ENCODE measurements at regions not wholly inside any gene's neighbourhood (a gene's known extent, or its start where the extent isn't known, plus 50 kb on each side); places are given as distances from the start of the nearest gene placed in this dataset.

DNA sequence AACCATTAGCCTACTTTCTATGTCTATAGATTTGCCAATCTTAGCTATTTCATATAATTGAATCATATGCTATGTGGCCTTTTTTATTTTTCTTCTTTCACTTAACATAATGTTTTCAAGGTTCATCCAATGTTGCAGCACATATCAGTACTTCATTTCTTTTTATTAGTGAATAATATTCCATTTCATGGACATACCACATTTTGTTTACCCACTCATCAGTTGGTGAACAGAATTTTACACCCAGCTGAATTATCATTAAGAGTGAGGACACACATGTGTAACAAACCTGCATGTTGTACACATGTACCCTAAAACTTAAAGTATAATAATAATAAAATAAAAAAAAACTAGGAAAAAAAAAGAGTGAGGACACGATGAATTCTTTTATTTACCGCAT, 81.7 kb upstream of the C3orf80 start:
- WGBS, 2 donors (ENCODE audit: low coverage in 1 of 2), result 95 to 100% methylated on average over 2 of the region's 2 CpGs
- Histone ChIP-seq H3K36me3 (no peaks in the 10 kb centered on the region), H3K4me3 (no peak overlapping the region), H3K4me1 (no peaks in the 10 kb centered on the region), H3K9me3 (peaks cover 0 to 7% of the 10 kb centered on the region in 2 donors), H3K27ac (no peak overlapping the region), H3K27me3 (no peaks in the 10 kb centered on the region)
- intact Hi-C loops (cut with DNase I; ENCODE audit: low total_unique reads), result no loop called here
- in situ Hi-C loops (cut with MboI; ENCODE audit: low pct_ligation_motif_present in 1 of 4, low pct_unique_long_range_greater_than_20kb in 1 of 4, low sequenced_read_pairs in 3 of 4), result loop anchor here in 1 of 4 donors (25.0 kb wide), 1 partner anchor 106 kb away; no protein-coding TSS in a partner anchor
- TF ChIP-seq POLR2A (IDR thresholded peaks at IDR 0.05), result no peak
- TF ChIP-seq, protein P1, sequence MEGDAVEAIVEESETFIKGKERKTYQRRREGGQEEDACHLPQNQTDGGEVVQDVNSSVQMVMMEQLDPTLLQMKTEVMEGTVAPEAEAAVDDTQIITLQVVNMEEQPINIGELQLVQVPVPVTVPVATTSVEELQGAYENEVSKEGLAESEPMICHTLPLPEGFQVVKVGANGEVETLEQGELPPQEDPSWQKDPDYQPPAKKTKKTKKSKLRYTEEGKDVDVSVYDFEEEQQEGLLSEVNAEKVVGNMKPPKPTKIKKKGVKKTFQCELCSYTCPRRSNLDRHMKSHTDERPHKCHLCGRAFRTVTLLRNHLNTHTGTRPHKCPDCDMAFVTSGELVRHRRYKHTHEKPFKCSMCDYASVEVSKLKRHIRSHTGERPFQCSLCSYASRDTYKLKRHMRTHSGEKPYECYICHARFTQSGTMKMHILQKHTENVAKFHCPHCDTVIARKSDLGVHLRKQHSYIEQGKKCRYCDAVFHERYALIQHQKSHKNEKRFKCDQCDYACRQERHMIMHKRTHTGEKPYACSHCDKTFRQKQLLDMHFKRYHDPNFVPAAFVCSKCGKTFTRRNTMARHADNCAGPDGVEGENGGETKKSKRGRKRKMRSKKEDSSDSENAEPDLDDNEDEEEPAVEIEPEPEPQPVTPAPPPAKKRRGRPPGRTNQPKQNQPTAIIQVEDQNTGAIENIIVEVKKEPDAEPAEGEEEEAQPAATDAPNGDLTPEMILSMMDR (IDR thresholded peaks at IDR 0.05), result no peak
- no peak for TF ChIP-seq POLR2AphosphoS5 (IDR thresholded peaks at IDR 0.05)
- no peak for TF ChIP-seq EP300 (IDR thresholded peaks at IDR 0.05; ENCODE audit: low read depth)
- no peak for DNase-seq

DNA sequence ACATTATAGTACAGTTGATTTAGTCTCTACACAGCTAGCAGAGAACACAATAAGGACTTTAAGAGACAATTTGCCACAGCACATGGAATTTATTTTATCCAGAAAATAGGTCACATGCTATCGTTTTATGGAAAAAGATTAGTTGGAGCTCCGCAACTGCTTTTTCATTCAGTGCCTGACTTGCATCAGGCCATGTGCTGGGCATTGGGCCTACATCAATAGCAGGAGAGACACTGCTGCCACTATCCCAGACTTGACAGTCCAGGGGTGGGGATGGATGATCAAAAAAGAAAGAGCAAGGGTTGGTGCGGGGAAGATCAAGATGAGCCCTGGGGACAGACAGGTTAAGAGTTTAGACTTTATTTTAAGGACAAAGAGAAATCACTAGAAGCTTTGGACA, 75.2 kb upstream of the C3orf80 start:
- H3K4me3 ChIP-seq, result no peak overlapping the region
- no peaks in the 10 kb centered on the region for H3K36me3 ChIP-seq
- intact Hi-C loops (cut with DNase I; ENCODE audit: low total_unique reads), result no loop called here
- no peaks in the 10 kb centered on the region for H3K4me1 ChIP-seq
- H3K27ac ChIP-seq, result no peak overlapping the region
- H3K9me3 ChIP-seq, result no peaks in the 10 kb centered on the region
- in situ Hi-C loops (cut with MboI; ENCODE audit: low pct_ligation_motif_present in 1 of 4, low pct_unique_long_range_greater_than_20kb in 1 of 4, low sequenced_read_pairs in 3 of 4), result loop anchor here in 1 of 4 donors (25.0 kb wide), 1 partner anchor 187 kb away; no protein-coding TSS in a partner anchor
- 92 to 100% methylated on average over 1 to 3 of the region's 3 CpGs for WGBS, 2 donors (ENCODE audit: low coverage in 1 of 2)
- TF ChIP-seq POLR2A (IDR thresholded peaks at IDR 0.05) (no peak), EP300 (IDR thresholded peaks at IDR 0.05; ENCODE audit: low read depth) (no peak), POLR2AphosphoS5 (IDR thresholded peaks at IDR 0.05) (no peak)
- TF ChIP-seq, protein P1 (IDR thresholded peaks at IDR 0.05), result no peak
- no peak for DNase-seq
- H3K27me3 ChIP-seq, result no peaks in the 10 kb centered on the region

DNA sequence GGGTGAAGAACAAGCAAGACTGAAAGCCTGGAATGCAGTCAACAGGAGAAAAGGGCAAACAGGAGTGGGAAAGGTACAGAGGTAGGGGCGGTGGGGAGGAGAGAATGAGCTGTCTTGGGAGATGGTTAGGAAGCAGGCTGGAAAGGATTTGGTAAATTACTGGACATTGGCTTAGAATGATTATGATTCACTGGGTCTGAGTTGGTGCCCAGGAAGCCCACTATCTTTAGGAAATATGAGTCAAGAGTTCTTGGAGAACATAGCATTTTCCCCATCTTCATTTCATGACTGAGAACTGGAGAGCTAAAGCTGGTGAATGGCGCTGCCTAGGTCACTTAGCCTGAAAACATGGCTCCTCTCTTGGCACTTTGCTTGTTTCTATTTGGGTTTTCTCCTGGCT, 74.7 kb upstream of the C3orf80 start:
- Histone ChIP-seq H3K36me3 (no peaks in the 10 kb centered on the region), H3K4me1 (no peaks in the 10 kb centered on the region), H3K4me3 (no peak overlapping the region), H3K27ac (no peak overlapping the region), H3K9me3 (no peaks in the 10 kb centered on the region), H3K27me3 (no peaks in the 10 kb centered on the region)
- no peak for DNase-seq
- WGBS, 2 donors (ENCODE audit: low coverage in 1 of 2), result 87 to 94% methylated on average over 2 of the region's 2 CpGs
- TF ChIP-seq, protein P1 (IDR thresholded peaks at IDR 0.05), result no peak
- TF ChIP-seq EP300 (IDR thresholded peaks at IDR 0.05; ENCODE audit: low read depth), result no peak
- no peak for TF ChIP-seq POLR2AphosphoS5 (IDR thresholded peaks at IDR 0.05)
- no peak for TF ChIP-seq POLR2A (IDR thresholded peaks at IDR 0.05)
- in situ Hi-C loops (cut with MboI; ENCODE audit: low pct_ligation_motif_present in 1 of 4, low pct_unique_long_range_greater_than_20kb in 1 of 4, low sequenced_read_pairs in 3 of 4), result loop anchor here in 1 of 4 donors (25.0 kb wide), 1 partner anchor 187 kb away; no protein-coding TSS in a partner anchor
- intact Hi-C loops (cut with DNase I; ENCODE audit: low total_unique reads), result no loop called here

DNA sequence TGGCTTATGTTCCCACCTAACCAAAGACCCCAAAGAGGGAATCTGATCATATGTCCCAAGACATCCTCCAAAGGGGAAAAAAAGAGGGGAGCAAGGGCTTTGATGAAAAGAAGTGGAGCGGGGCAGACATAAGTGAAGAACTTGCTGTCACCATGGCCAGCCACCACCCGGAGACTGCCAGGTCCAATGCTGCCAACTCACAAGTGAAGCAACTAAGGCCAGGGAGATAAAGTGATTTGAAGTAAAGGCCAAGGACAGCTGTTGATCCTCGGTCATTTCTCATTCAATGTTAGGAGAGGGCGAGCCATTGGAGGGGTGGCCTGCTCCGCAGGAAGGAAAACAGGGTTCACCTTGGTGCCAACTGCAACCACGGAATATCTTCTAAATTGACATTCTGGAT, 72.6 kb upstream of the C3orf80 start:
- 87 to 92% methylated on average over 6 of the region's 6 CpGs for WGBS, 2 donors (ENCODE audit: low coverage in 1 of 2)
- in situ Hi-C loops (cut with MboI; ENCODE audit: low pct_ligation_motif_present in 1 of 4, low pct_unique_long_range_greater_than_20kb in 1 of 4, low sequenced_read_pairs in 3 of 4), result loop anchor here in 1 of 4 donors (25.0 kb wide), 1 partner anchor 185 kb away; no protein-coding TSS in a partner anchor
- TF ChIP-seq POLR2A (IDR thresholded peaks at IDR 0.05), result no peak
- TF ChIP-seq, protein P1 (IDR thresholded peaks at IDR 0.05), result no peak
- no peak for TF ChIP-seq POLR2AphosphoS5 (IDR thresholded peaks at IDR 0.05)
- TF ChIP-seq EP300 (IDR thresholded peaks at IDR 0.05; ENCODE audit: low read depth), result no peak

More for the DNA sequence above, 72.6 kb upstream of the C3orf80 start:
- no peaks in the 10 kb centered on the region for H3K36me3 ChIP-seq
- no peak for DNase-seq
- no peaks in the 10 kb centered on the region for H3K4me1 ChIP-seq
- intact Hi-C loops (cut with DNase I; ENCODE audit: low total_unique reads), result no loop called here
- H3K4me3 ChIP-seq, result no peak overlapping the region
- no peaks in the 10 kb centered on the region for H3K9me3 ChIP-seq
- H3K27me3 ChIP-seq, result no peaks in the 10 kb centered on the region
- H3K27ac ChIP-seq, result no peak overlapping the region

Data from transverse colon (tissue), 4 donors.